K562 (cell line): ENCODE measurements at regions not wholly inside any gene's neighbourhood (a gene's known extent, or its start where the extent isn't known, plus 50 kb on each side); places are given as distances from the start of the nearest gene placed in this dataset.

Experiments
- ATAC-seq: fragments of 200-7000 bp; cut with Tn5 transposase; 3 replicates; pipeline ENCODE4 v1.9.1; 2020; ENCODE audit warnings: moderate library complexity
- BruUV-seq: library from RNA; stranded (reverse); fragments of 400-500 nt; replicated peaks from 2 replicates; lab custom pipeline; 2021; lab: Mats Ljungman, UMichigan
- CTCF ChIA-PET: fragments of 300-600 bp; formaldehyde crosslinking; extraction: SDS; loops from one replicate; lab custom pipeline; 2021; ENCODE audit warnings: low intra/inter-chr PET ratio; lab: Yijun Ruan, JAX
- POLR2A ChIA-PET: fragments of 300-600, 350-650 bp; sonication (Branson Sonifier 250); formaldehyde crosslinking; extraction: SDS; loops from one replicate; lab custom pipeline; 2021; ENCODE audit warnings: antibody characterized with exemption, inconsistent platforms; lab: Yijun Ruan, JAX
- DNase-seq, 4 experiments: peaks; one replicate each; pipeline versions ENCODE4 v3.0.0 to v3.0.0-alpha.2; 2011 to 2018; ENCODE audit warnings: low spot score in 3 of 4, mixed read lengths in 3 of 4; ENCODE audit errors: extremely low read depth in 1 of 4
- FAIRE-seq: peaks from 2 replicates; lab custom pipeline; 2011; peaks lifted over from hg19 to GRCh38; lab: Jason Lieb, UNC
- H2AFZ ChIP-seq: 2 replicates; pipeline ENCODE4 v1.6.0; 2011; ENCODE audit warnings: low read depth, low read length, control low read depth, inconsistent platforms
- H3K27ac ChIP-seq: fragments of 200-600 bp; 3 replicates; pipeline ENCODE4 v1.8.0; 2011; ENCODE audit warnings: low read depth, mild to moderate bottlenecking, control low read depth, inconsistent platforms, low read length, moderate library complexity, mixed read lengths; ENCODE audit errors: extremely low read depth
- H3K27me3 ChIP-seq, 2 experiments: fragments of 300-600 bp in 1 of 2; 2 replicates in 1 of 2; 3 replicates in 1 of 2; pipeline versions ENCODE4 v1.6.0 to v1.8.0; 2011; ENCODE audit warnings: inconsistent platforms in 2 of 2, low read length in 2 of 2, mild to moderate bottlenecking in 1 of 2, mixed read lengths in 1 of 2, moderate library complexity in 1 of 2; ENCODE audit not compliant: control insufficient read depth in 2 of 2, insufficient read depth in 2 of 2
- H3K36me3 ChIP-seq: fragments of 300-600 bp; 3 replicates; pipeline ENCODE4 v1.8.0; 2011; ENCODE audit warnings: mild to moderate bottlenecking, low read length, inconsistent platforms; ENCODE audit not compliant: control insufficient read depth, insufficient read depth
- H3K4me1 ChIP-seq, 2 experiments: fragments of 200-600 bp in 1 of 2; replicated peaks in 1 of 2; 2 replicates in 1 of 2; 3 replicates in 1 of 2; pipeline versions ENCODE4 v1.5.1 to v1.8.0; 2011; ENCODE audit warnings: inconsistent platforms in 2 of 2, low read length in 2 of 2, mild to moderate bottlenecking in 1 of 2, mixed read lengths in 1 of 2, moderate library complexity in 1 of 2; ENCODE audit not compliant: control insufficient read depth in 2 of 2, insufficient read depth in 2 of 2
- H3K4me2 ChIP-seq: 2 replicates; pipeline ENCODE4 v1.6.1; 2011; ENCODE audit warnings: low read length, control low read depth, inconsistent platforms, mixed read lengths; ENCODE audit not compliant: insufficient read depth
- H3K4me3 ChIP-seq: fragments of 200-600 bp; sonication (generic), shearing (Covaris generic); 2 replicates; pipeline ENCODE4 v1.5.1; 2016; ENCODE audit warnings: control low read depth, inconsistent platforms
- H3K79me2 ChIP-seq: fragments of 200-600 bp; 3 replicates; pipeline ENCODE4 v1.8.0; 2011; ENCODE audit warnings: low read length, inconsistent platforms; ENCODE audit not compliant: control insufficient read depth, insufficient read depth
- H3K9ac ChIP-seq, 2 experiments: 2 replicates each; pipeline versions ENCODE4 v1.6.0 to v1.6.1; 2011; ENCODE audit warnings: low read depth in 2 of 2, low read length in 2 of 2, control low read depth in 1 of 2, inconsistent platforms in 1 of 2, mild to moderate bottlenecking in 1 of 2, mixed read lengths in 1 of 2; ENCODE audit not compliant: insufficient read depth in 1 of 2
- H3K9me1 ChIP-seq: one replicate; pipeline ENCODE4 v1.6.0; 2011; ENCODE audit warnings: inconsistent platforms, mild to moderate bottlenecking, low read length, moderate library complexity; ENCODE audit not compliant: control insufficient read depth, insufficient read depth
- H3K9me3 ChIP-seq: replicated peaks from 2 replicates; pipeline ENCODE4 v1.5.1; 2011; ENCODE audit warnings: low read depth, low read length, inconsistent platforms; ENCODE audit not compliant: control insufficient read depth, insufficient read depth
- H4K20me1 ChIP-seq: replicated peaks from 2 replicates; pipeline ENCODE4 v1.6.1; 2011; ENCODE audit warnings: low read length, inconsistent platforms, mixed read lengths; ENCODE audit not compliant: control insufficient read depth, insufficient read depth
- ARID3A ChIP-seq: IDR thresholded peaks from 2 replicates; pipeline ENCODE4 v1.6.1; 2012; ENCODE audit warnings: low read depth, low read length, improper control_type of control experiment, borderline replicate concordance
- CAMTA2 ChIP-seq: fragments of 250-450 bp; sonication (Bioruptor Pico); conservative IDR thresholded peaks from 2 replicates; pipeline ENCODE4 v1.5.1; 2022
- CHCHD3 ChIP-seq: fragments of 250-450 bp; sonication (Bioruptor Pico); IDR thresholded peaks from 2 replicates; pipeline ENCODE4 v2.1.2; 2022; ENCODE audit warnings: mild to moderate bottlenecking
- EP300 ChIP-seq: IDR thresholded peaks from 2 replicates; pipeline ENCODE4 v1.6.1; 2012; ENCODE audit warnings: low read length, improper control_type of control experiment
- MED1 ChIP-seq: sonication (generic); formaldehyde crosslinking; IDR thresholded peaks from 2 replicates; pipeline ENCODE4 v1.8.1; 2023; ENCODE audit warnings: missing genetic modification reagents, borderline replicate concordance
- NFIC ChIP-seq: fragments of 450-650 bp; IDR thresholded peaks from 2 replicates; pipeline ENCODE4 v1.6.1; 2017; ENCODE audit warnings: mild to moderate bottlenecking, inconsistent platforms
- POLR2A ChIP-seq: fragments of 450-650 bp; conservative IDR thresholded peaks from 2 replicates; pipeline ENCODE4 v1.6.1; 2016
- STAT5B ChIP-seq: fragments of 250-450 bp; sonication (Bioruptor Pico); IDR thresholded peaks from 2 replicates; pipeline ENCODE4 v1.8.0; 2021; ENCODE audit warnings: mild to moderate bottlenecking, inconsistent platforms
- ZNF23 ChIP-seq: fragments of 250-450 bp; sonication (Bioruptor Pico); IDR thresholded peaks from 2 replicates; pipeline ENCODE4 v1.4.0; 2020; ENCODE audit warnings: mild to moderate bottlenecking
- ZNF395 ChIP-seq: fragments of 200-800 bp; sonication (Bioruptor generic); IDR thresholded peaks from 2 replicates; pipeline ENCODE4 v1.6.1; 2017; ENCODE audit warnings: missing genetic modification characterization, missing compliant biosample characterization
- ZNF696 ChIP-seq: fragments of 250-450 bp; sonication (Bioruptor Pico); conservative IDR thresholded peaks from 2 replicates; pipeline ENCODE4 v1.4.0; 2020; ENCODE audit warnings: mild to moderate bottlenecking, moderate library complexity
- WGBS: fragments of 100-300 bp; shearing (Covaris generic); methylation state at CpG from one replicate; pipeline ENCODE4 v1.1.6; 2016; ENCODE audit warnings: low coverage, mixed read lengths; ENCODE audit not compliant: insufficient coverage; ENCODE audit errors: missing lambda C conversion rate; 5-methylcytosine and 5-hydroxymethylcytosine counted together
- in situ Hi-C: fragments of 300-500 bp; cut with MboI; formaldehyde crosslinking; loops from 4 replicates; pipeline ENCODE4 v1.15.0; 2018; ENCODE audit warnings: inconsistent platforms, mixed read lengths
- intact Hi-C: fragments of 100-400 bp; cut with micrococcal nuclease; formaldehyde crosslinking; loops from 2 replicates; pipeline ENCODE4 v1.14.2; 2022
- TF ChIP-seq, protein P1 (sequence below): fragments of 250-450 bp; sonication (Bioruptor Pico); IDR thresholded peaks from 2 replicates; pipeline ENCODE4 v1.4.0; 2020; ENCODE audit warnings: mild to moderate bottlenecking, moderate library complexity
- TF ChIP-seq, protein P2 (sequence below), 2 experiments: fragments of 250-450 bp in 1 of 2; fragments of 450-650 bp in 1 of 2; sonication (Bioruptor Pico) in 1 of 2; IDR thresholded peaks; 2 replicates each; pipeline versions ENCODE4 v1.6.1 to v1.8.0; 2016 to 2021; ENCODE audit warnings: mild to moderate bottlenecking in 2 of 2, moderate library complexity in 2 of 2, missing compliant biosample characterization in 1 of 2, missing genetic modification characterization in 1 of 2
- TF ChIP-seq, protein P3 (sequence below), 2 experiments: IDR thresholded peaks; 2 replicates each; pipeline ENCODE4 v1.6.1; 2012; ENCODE audit warnings: improper control_type of control experiment in 2 of 2, low read depth in 2 of 2, low read length in 2 of 2, borderline replicate concordance in 1 of 2

- no peak for ATAC-seq
- H3K36me3 ChIP-seq, result no peaks in the 10 kb centered on the region
- no peak overlapping the region for H3K4me3 ChIP-seq
- BruUV-seq, result no TSS peak
- in situ Hi-C loops, result no loop called here
- no peaks in the 10 kb centered on the region for H3K9me3 ChIP-seq
- H3K79me2 ChIP-seq, result no peaks in the 10 kb centered on the region
- POLR2A ChIA-PET, result no interaction called here
- H3K4me1 ChIP-seq, result no peaks in the 10 kb centered on the region
- intact Hi-C loops, result no loop called here
- DNase-seq, result no peak
- no peak overlapping the region for H2AFZ ChIP-seq
- no peaks in the 10 kb centered on the region for H4K20me1 ChIP-seq
- H3K9me1 ChIP-seq, result no peaks in the 10 kb centered on the region
- no peak overlapping the region for H3K4me2 ChIP-seq
- 0% methylated on average over 1 of the region's 1 CpG for WGBS
- no peak for FAIRE-seq
- no peaks in the 10 kb centered on the region for H3K27me3 ChIP-seq
- H3K9ac ChIP-seq, result no peak overlapping the region
- H3K27ac ChIP-seq, result no peak overlapping the region
- CTCF ChIA-PET, result no interaction called here
- TF ChIP-seq, protein P1, sequence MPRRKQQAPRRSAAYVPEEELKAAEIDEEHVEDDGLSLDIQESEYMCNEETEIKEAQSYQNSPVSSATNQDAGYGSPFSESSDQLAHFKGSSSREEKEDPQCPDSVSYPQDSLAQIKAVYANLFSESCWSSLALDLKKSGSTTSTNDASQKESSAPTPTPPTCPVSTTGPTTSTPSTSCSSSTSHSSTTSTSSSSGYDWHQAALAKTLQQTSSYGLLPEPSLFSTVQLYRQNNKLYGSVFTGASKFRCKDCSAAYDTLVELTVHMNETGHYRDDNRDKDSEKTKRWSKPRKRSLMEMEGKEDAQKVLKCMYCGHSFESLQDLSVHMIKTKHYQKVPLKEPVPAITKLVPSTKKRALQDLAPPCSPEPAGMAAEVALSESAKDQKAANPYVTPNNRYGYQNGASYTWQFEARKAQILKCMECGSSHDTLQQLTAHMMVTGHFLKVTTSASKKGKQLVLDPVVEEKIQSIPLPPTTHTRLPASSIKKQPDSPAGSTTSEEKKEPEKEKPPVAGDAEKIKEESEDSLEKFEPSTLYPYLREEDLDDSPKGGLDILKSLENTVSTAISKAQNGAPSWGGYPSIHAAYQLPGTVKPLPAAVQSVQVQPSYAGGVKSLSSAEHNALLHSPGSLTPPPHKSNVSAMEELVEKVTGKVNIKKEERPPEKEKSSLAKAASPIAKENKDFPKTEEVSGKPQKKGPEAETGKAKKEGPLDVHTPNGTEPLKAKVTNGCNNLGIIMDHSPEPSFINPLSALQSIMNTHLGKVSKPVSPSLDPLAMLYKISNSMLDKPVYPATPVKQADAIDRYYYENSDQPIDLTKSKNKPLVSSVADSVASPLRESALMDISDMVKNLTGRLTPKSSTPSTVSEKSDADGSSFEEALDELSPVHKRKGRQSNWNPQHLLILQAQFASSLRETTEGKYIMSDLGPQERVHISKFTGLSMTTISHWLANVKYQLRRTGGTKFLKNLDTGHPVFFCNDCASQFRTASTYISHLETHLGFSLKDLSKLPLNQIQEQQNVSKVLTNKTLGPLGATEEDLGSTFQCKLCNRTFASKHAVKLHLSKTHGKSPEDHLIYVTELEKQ (CRISPR knock-in tag), result no peak
- no peak for TF ChIP-seq EP300
- TF ChIP-seq, protein P2, sequence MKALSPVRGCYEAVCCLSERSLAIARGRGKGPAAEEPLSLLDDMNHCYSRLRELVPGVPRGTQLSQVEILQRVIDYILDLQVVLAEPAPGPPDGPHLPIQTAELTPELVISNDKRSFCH (CRISPR knock-in tag; IDR thresholded peaks at IDR 0.05), result no peak
- TF ChIP-seq, protein P2 (tag; IDR thresholded peaks at IDR 0.05), result no peak
- no peak for TF ChIP-seq POLR2A
- TF ChIP-seq ZNF696 (CRISPR knock-in tag), result no peak
- no peak for TF ChIP-seq NFIC
- TF ChIP-seq, protein P3, sequence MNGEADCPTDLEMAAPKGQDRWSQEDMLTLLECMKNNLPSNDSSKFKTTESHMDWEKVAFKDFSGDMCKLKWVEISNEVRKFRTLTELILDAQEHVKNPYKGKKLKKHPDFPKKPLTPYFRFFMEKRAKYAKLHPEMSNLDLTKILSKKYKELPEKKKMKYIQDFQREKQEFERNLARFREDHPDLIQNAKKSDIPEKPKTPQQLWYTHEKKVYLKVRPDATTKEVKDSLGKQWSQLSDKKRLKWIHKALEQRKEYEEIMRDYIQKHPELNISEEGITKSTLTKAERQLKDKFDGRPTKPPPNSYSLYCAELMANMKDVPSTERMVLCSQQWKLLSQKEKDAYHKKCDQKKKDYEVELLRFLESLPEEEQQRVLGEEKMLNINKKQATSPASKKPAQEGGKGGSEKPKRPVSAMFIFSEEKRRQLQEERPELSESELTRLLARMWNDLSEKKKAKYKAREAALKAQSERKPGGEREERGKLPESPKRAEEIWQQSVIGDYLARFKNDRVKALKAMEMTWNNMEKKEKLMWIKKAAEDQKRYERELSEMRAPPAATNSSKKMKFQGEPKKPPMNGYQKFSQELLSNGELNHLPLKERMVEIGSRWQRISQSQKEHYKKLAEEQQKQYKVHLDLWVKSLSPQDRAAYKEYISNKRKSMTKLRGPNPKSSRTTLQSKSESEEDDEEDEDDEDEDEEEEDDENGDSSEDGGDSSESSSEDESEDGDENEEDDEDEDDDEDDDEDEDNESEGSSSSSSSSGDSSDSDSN (IDR thresholded peaks at IDR 0.05; ENCODE audit: borderline replicate concordance in 1 of 2, low read depth in 2 of 2, low read length in 2 of 2), result no peak
- TF ChIP-seq ZNF23 (CRISPR knock-in tag), result no peak
- no peak for TF ChIP-seq STAT5B (CRISPR knock-in tag)
- no peak for TF ChIP-seq MED1
- TF ChIP-seq ARID3A, result no peak
- no peak for TF ChIP-seq CHCHD3
- TF ChIP-seq CAMTA2, result no peak
- TF ChIP-seq ZNF395, result no peak
Observed at GRCh38 chrX:95956745-95957144, 727.9 kb upstream of the DIAPH2 start.
